Mesenteric fat pad (tissue), 1 donor: ENCODE measurements at regions not wholly inside any gene's neighbourhood (a gene's known extent, or its start where the extent isn't known, plus 50 kb on each side); places are given as distances from the start of the nearest gene placed in this dataset.
A peak's percentile ranks its signal among the peaks of the same experiment; 100 is the strongest.

ENCODE experiments used
- DNase-seq: peaks from one replicate; pipeline ENCODE4 v3.0.0-alpha.2; 2020; ENCODE audit warnings: low spot score
- donor health status: DM: yes; HTN: yes; CAD: no.

GRCh38 chr1:212557739-212558692 lies 50.5 kb upstream of the ATF3 start:
- peak; percentile 92 for DNase-seq

GRCh38 chr1:212558693-212559480 lies 49.7 kb upstream of the ATF3 start:
- peak; percentile 97 for DNase-seq
